Coronary artery (tissue), 2 donors: ENCODE measurements at regions not wholly inside any gene's neighbourhood (a gene's known extent, or its start where the extent isn't known, plus 50 kb on each side); places are given as distances from the start of the nearest gene placed in this dataset.

Source experiments
- DNase-seq: peaks from one replicate; pipeline ENCODE4 v3.0.0-alpha.2; 2017; ENCODE audit warnings: low spot score
- H3K27ac ChIP-seq, 2 donors: fragments of 200-600 bp; sonication (generic); one replicate each; pipeline ENCODE4 v1.5.1; 2016 to 2019
- H3K4me3 ChIP-seq: fragments of 200-600 bp; sonication (generic); 2 replicates; pipeline ENCODE4 v1.5.1; 2016; ENCODE audit warnings: mild to moderate bottlenecking, moderate library complexity
- CTCF ChIP-seq: fragments of 200-600 bp; sonication (generic); IDR thresholded peaks from one replicate; pipeline ENCODE4 v1.5.1; 2019; ENCODE audit warnings: antibody characterized with exemption

GRCh38 chr4:188819233-188819632 lies 680.0 kb downstream of the TRIML1 start:
- H3K4me3 ChIP-seq: no peak overlapping the region
- no peak for TF ChIP-seq CTCF
- DNase-seq: no peak
- no peak overlapping the region for H3K27ac ChIP-seq

- no peak for DNase-seq
- TF ChIP-seq CTCF: no peak
- H3K27ac ChIP-seq: no peak overlapping the region
These were observed 682.3 kb downstream of the TRIML1 start for GRCh38 chr4:188821500-188821899.

GRCh38 chr4:188822698-188823097 lies 683.5 kb downstream of the TRIML1 start:
- no peak overlapping the region for H3K4me3 ChIP-seq
- no peak for DNase-seq
- no peak overlapping the region for H3K27ac ChIP-seq
- TF ChIP-seq CTCF: no peak

More at GRCh38 chr4:188821500-188821899, 682.3 kb downstream of the TRIML1 start:
- no peak overlapping the region for H3K4me3 ChIP-seq

GRCh38 chr4:188824553-188824952 lies 685.3 kb downstream of the TRIML1 start:
- DNase-seq: no peak

GRCh38 chr4:188826393-188826792 lies 687.2 kb downstream of the TRIML1 start:
- Histone ChIP-seq H3K4me3 (no peak overlapping the region), H3K27ac (no peak overlapping the region)
- DNase-seq: no peak
- TF ChIP-seq CTCF: no peak

More at GRCh38 chr4:188824553-188824952, 685.3 kb downstream of the TRIML1 start:
- no peak for TF ChIP-seq CTCF
- Histone ChIP-seq H3K4me3 (no peak overlapping the region), H3K27ac (no peak overlapping the region)

- DNase-seq: no peak
- Histone ChIP-seq H3K4me3 (no peak overlapping the region), H3K27ac (no peak overlapping the region)
- no peak for TF ChIP-seq CTCF
These were observed 700.5 kb downstream of the TRIML1 start for GRCh38 chr4:188839704-188840103.

- no peak overlapping the region for H3K4me3 ChIP-seq
- no peak overlapping the region for H3K27ac ChIP-seq
- no peak for DNase-seq
- TF ChIP-seq CTCF: no peak
These were observed 702.3 kb downstream of the TRIML1 start for GRCh38 chr4:188841523-188841922.
